WERI-Rb-1 (cell line): ENCODE measurements at regions not wholly inside any gene's neighbourhood (a gene's known extent, or its start where the extent isn't known, plus 50 kb on each side); places are given as distances from the start of the nearest gene placed in this dataset.
A peak's percentile ranks its signal among the peaks of the same experiment; 100 is the strongest.

Source experiments
- DNase-seq: peaks from one replicate; pipeline ENCODE4 v3.0.0-alpha.2; 2020
- H3K27ac ChIP-seq: fragments of 250-450 bp; sonication (Bioruptor Pico); 2 replicates; pipeline ENCODE4 v1.5.1; 2020; ENCODE audit warnings: mild to moderate bottlenecking, moderate library complexity
- H3K27me3 ChIP-seq: fragments of 250-450 bp; sonication (Bioruptor Pico); 2 replicates; pipeline ENCODE4 v1.5.1; 2021; ENCODE audit warnings: mild to moderate bottlenecking, low read depth, moderate library complexity; ENCODE audit not compliant: insufficient read depth, severe bottlenecking
- H3K36me3 ChIP-seq: fragments of 250-450 bp; sonication (Bioruptor Pico); 2 replicates; pipeline ENCODE4 v1.5.1; 2020; ENCODE audit warnings: mild to moderate bottlenecking, moderate library complexity
- H3K4me3 ChIP-seq: 2 replicates; pipeline ENCODE4 v1.5.1; 2011; ENCODE audit warnings: low read depth, mild to moderate bottlenecking, control low read depth, low read length
- H3K9me3 ChIP-seq: fragments of 250-450 bp; sonication (Bioruptor Pico); 2 replicates; pipeline ENCODE4 v1.5.1; 2021; ENCODE audit warnings: mild to moderate bottlenecking, moderate library complexity; ENCODE audit not compliant: severe bottlenecking
- CTCF ChIP-seq: IDR thresholded peaks from 2 replicates; pipeline ENCODE4 v1.5.1; 2011; ENCODE audit warnings: low read depth, mild to moderate bottlenecking, control low read depth, inconsistent platforms, low read length

- H3K27ac ChIP-seq, result peak overlapping the region; percentile 91
- H3K4me3 ChIP-seq, result no peak overlapping the region
- no peaks in the 10 kb centered on the region for H3K9me3 ChIP-seq
- no peak for DNase-seq
- TF ChIP-seq CTCF, result no peak
- H3K27me3 ChIP-seq, result no peaks in the 10 kb centered on the region
- H3K36me3 ChIP-seq, result no peaks in the 10 kb centered on the region
Measured at GRCh38 chr11:45553383-45553936, 112.0 kb downstream of the CHST1 start.

GRCh38 chr11:45551191-45551713, 114.2 kb downstream of the CHST1 start:
- Histone ChIP-seq H3K36me3 (no peaks in the 10 kb centered on the region), H3K4me3 (no peak overlapping the region), H3K27ac (peak overlapping the region; percentile 6; the same call in 1 of the 2 replicates), H3K27me3 (no peaks in the 10 kb centered on the region), H3K9me3 (no peaks in the 10 kb centered on the region)
- TF ChIP-seq CTCF, result no peak
- peak; percentile 89 for DNase-seq

- H3K36me3 ChIP-seq, result no peaks in the 10 kb centered on the region
- TF ChIP-seq CTCF, result no peak
- DNase-seq, result no peak
- H3K27me3 ChIP-seq, result no peaks in the 10 kb centered on the region
- H3K9me3 ChIP-seq, result no peaks in the 10 kb centered on the region
- H3K27ac ChIP-seq, result no peak overlapping the region
- no peak overlapping the region for H3K4me3 ChIP-seq
Measured at GRCh38 chr11:45549257-45549656, 116.2 kb downstream of the CHST1 start.

GRCh38 chr11:45546366-45546765, 119.1 kb downstream of the CHST1 start:
- no peak for DNase-seq
- Histone ChIP-seq H3K27me3 (no peaks in the 10 kb centered on the region), H3K4me3 (no peak overlapping the region), H3K27ac (no peak overlapping the region), H3K36me3 (no peaks in the 10 kb centered on the region), H3K9me3 (no peaks in the 10 kb centered on the region)
- TF ChIP-seq CTCF, result no peak

- no peaks in the 10 kb centered on the region for H3K9me3 ChIP-seq
- H3K4me3 ChIP-seq, result no peak overlapping the region
- H3K27me3 ChIP-seq, result no peaks in the 10 kb centered on the region
- TF ChIP-seq CTCF, result no peak
- H3K36me3 ChIP-seq, result no peaks in the 10 kb centered on the region
- H3K27ac ChIP-seq, result no peak overlapping the region
- DNase-seq, result no peak
Measured at GRCh38 chr11:45544826-45545225, 120.6 kb downstream of the CHST1 start.
